ENCODE measurements at regions not wholly inside any gene's neighbourhood (a gene's known extent, or its start where the extent isn't known, plus 50 kb on each side); places are given as distances from the start of the nearest gene placed in this dataset.

- DNase-seq, result peak; percentile 26
Observed at GRCh38 chr4:14831416-14831815, 170.9 kb upstream of the CPEB2 start.

- DNase-seq, result no peak
Observed at GRCh38 chr4:14833053-14833452, 169.2 kb upstream of the CPEB2 start.

- DNase-seq, result no peak
Observed at GRCh38 chr4:14834382-14834781, 167.9 kb upstream of the CPEB2 start.

- no peak for DNase-seq
Observed at GRCh38 chr4:14835288-14835687, 167.0 kb upstream of the CPEB2 start.

GRCh38 chr4:14835708-14836425, 166.4 kb upstream of the CPEB2 start:
- DNase-seq, result no peak

GRCh38 chr4:14837860-14838259, 164.4 kb upstream of the CPEB2 start:
- DNase-seq, result peak; percentile 23

- no peak for DNase-seq
Observed at GRCh38 chr4:14841801-14842768, 160.2 kb upstream of the CPEB2 start.

GRCh38 chr4:14842964-14843630, 159.2 kb upstream of the CPEB2 start:
- no peak for DNase-seq

- no peak for DNase-seq
Observed at GRCh38 chr4:14844061-14844460, 158.2 kb upstream of the CPEB2 start.

- DNase-seq, result no peak
Observed at GRCh38 chr4:14848229-14848628, 154.1 kb upstream of the CPEB2 start.

GRCh38 chr4:14850455-14851097, 151.7 kb upstream of the CPEB2 start:
- DNase-seq, result peak; percentile 56

- DNase-seq, result no peak
Observed at GRCh38 chr4:14853176-14853943, 148.9 kb upstream of the CPEB2 start.

- DNase-seq, result no peak
Observed at GRCh38 chr4:14855719-14856061, 146.6 kb upstream of the CPEB2 start.

GRCh38 chr4:14856062-14856933, 146.0 kb upstream of the CPEB2 start:
- peak; percentile 92 for DNase-seq

- DNase-seq, result no peak
Observed at GRCh38 chr4:14856934-14857235, 145.4 kb upstream of the CPEB2 start.

GRCh38 chr4:14857475-14857874, 144.8 kb upstream of the CPEB2 start:
- DNase-seq, result peak; percentile 14

GRCh38 chr4:14857981-14858380, 144.3 kb upstream of the CPEB2 start:
- DNase-seq, result peak; percentile 68

- no peak for DNase-seq
Observed at GRCh38 chr4:14862891-14863290, 139.4 kb upstream of the CPEB2 start.

- DNase-seq, result no peak
Observed at GRCh38 chr4:14863418-14864364, 138.6 kb upstream of the CPEB2 start.

- peak; percentile 62 for DNase-seq
Observed at GRCh38 chr4:14864365-14865030, 137.8 kb upstream of the CPEB2 start.

All from OCI-M1 (cell line).